ENCODE measurements at regions not wholly inside any gene's neighbourhood (a gene's known extent, or its start where the extent isn't known, plus 50 kb on each side); places are given as distances from the start of the nearest gene placed in this dataset.
"Not testable (repeated sequence)": the region's sequence is repeated elsewhere in the genome, so short reads cannot be mapped to it uniquely, and the experiment has no call there.

GRCh38 chr10:87300163-87300562 lies 57.4 kb upstream of the NUTM2D start:
- ATAC-seq; H3K9me3 Mint-ChIP-seq (ENCODE audit: low read depth); DNase-seq; H3K27me3 Mint-ChIP-seq; CTCF ChIA-PET; H3K4me3 Mint-ChIP-seq; H3K4me1 Mint-ChIP-seq; H3K27ac Mint-ChIP-seq; H3K36me3 Mint-ChIP-seq: not testable (repeated sequence)

- H3K4me3 Mint-ChIP-seq; H3K9me3 Mint-ChIP-seq (ENCODE audit: low read depth); H3K36me3 Mint-ChIP-seq; H3K4me1 Mint-ChIP-seq; H3K27me3 Mint-ChIP-seq; CTCF ChIA-PET; DNase-seq; H3K27ac Mint-ChIP-seq: not testable (repeated sequence)
- peak; percentile 69 for ATAC-seq
These were observed 56.0 kb upstream of the NUTM2D start for GRCh38 chr10:87301466-87302115.

- ATAC-seq; H3K27me3 Mint-ChIP-seq; H3K36me3 Mint-ChIP-seq; H3K4me3 Mint-ChIP-seq; H3K4me1 Mint-ChIP-seq; DNase-seq; H3K9me3 Mint-ChIP-seq (ENCODE audit: low read depth); CTCF ChIA-PET; H3K27ac Mint-ChIP-seq: not testable (repeated sequence)
These were observed 55.4 kb upstream of the NUTM2D start for GRCh38 chr10:87302132-87302531.

GRCh38 chr10:87303707-87304106 lies 53.8 kb upstream of the NUTM2D start:
- CTCF ChIA-PET; DNase-seq; H3K27ac Mint-ChIP-seq; H3K4me3 Mint-ChIP-seq; H3K27me3 Mint-ChIP-seq; H3K36me3 Mint-ChIP-seq; H3K9me3 Mint-ChIP-seq (ENCODE audit: low read depth); ATAC-seq; H3K4me1 Mint-ChIP-seq: not testable (repeated sequence)

- H3K4me1 Mint-ChIP-seq; H3K27me3 Mint-ChIP-seq; ATAC-seq; H3K36me3 Mint-ChIP-seq; H3K9me3 Mint-ChIP-seq (ENCODE audit: low read depth); H3K4me3 Mint-ChIP-seq; CTCF ChIA-PET; H3K27ac Mint-ChIP-seq; DNase-seq: not testable (repeated sequence)
These were observed 50.9 kb upstream of the NUTM2D start for GRCh38 chr10:87306681-87307080.

All from activated CD8-positive, alpha-beta memory T cell treated with anti-CD3 and anti-CD28 coated beads, Interleukin-2, amount 10 ng/mL, durations not matched to agents 7 days and 5 days (primary cell).